ENCODE measurements at regions not wholly inside any gene's neighbourhood (a gene's known extent, or its start where the extent isn't known, plus 50 kb on each side); places are given as distances from the start of the nearest gene placed in this dataset.

DNA sequence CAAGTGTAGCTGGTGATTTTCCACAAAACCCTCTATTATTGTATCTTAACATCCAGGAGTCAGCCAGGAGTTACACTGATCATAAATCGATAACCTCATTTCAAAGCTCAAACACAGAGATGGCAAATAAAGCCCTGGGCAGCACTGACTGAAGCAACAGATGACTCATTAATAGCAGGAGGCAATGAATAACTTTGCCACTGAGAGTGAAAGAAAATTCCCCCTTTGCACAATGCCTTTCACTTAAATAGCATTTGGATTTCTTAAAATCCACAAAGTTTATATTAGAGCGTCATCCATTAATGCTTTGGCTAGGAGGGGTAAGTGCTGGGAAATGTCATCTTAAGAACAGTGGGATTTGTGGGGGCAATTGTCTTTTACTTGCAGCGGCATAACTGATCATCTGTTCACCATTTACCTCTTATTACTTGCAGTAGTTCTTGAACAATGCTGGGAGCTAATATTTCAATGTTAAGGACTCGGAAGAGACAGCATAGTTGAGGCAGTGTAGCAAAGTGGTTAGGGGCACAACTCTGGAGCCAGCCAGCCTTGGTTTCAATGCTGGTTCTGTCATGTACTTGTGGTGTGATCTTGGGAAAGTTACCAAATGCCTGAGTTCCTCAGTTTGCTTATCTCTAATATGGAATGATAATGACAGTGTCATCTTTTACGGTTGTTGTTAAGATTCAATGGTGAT is 630.4 kb upstream of the TBL1XR1 start:
- Histone ChIP-seq H3K27me3 (no peaks in the 10 kb centered on the region), H3K27ac (no peak overlapping the region)
- no peak for DNase-seq (ENCODE audit: low spot score)

DNA sequence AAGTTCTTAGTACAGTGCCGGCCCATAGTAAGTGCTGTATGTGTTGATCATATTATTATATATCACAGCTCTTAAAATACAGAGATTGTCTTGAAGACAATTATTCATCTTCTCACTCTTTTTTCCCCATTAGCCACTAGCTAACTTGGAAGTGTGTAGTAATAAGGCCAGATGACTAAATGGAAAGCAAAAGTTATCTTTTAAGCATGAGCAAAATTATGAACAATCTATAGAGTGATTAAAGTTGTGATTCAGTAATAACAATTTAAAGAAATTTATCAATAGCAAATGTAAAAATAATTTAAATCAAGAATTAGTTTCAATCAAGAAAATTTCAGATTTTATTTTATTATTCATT is 630.9 kb upstream of the TBL1XR1 start:
- no peaks in the 10 kb centered on the region for H3K27me3 ChIP-seq
- no peak overlapping the region for H3K27ac ChIP-seq
- TF ChIP-seq, protein P1, sequence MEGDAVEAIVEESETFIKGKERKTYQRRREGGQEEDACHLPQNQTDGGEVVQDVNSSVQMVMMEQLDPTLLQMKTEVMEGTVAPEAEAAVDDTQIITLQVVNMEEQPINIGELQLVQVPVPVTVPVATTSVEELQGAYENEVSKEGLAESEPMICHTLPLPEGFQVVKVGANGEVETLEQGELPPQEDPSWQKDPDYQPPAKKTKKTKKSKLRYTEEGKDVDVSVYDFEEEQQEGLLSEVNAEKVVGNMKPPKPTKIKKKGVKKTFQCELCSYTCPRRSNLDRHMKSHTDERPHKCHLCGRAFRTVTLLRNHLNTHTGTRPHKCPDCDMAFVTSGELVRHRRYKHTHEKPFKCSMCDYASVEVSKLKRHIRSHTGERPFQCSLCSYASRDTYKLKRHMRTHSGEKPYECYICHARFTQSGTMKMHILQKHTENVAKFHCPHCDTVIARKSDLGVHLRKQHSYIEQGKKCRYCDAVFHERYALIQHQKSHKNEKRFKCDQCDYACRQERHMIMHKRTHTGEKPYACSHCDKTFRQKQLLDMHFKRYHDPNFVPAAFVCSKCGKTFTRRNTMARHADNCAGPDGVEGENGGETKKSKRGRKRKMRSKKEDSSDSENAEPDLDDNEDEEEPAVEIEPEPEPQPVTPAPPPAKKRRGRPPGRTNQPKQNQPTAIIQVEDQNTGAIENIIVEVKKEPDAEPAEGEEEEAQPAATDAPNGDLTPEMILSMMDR (IDR thresholded peaks at IDR 0.05) = no peak
- peaks cover 0 to 28% of the 10 kb centered on the region in 2 donors for H3K4me1 ChIP-seq
- DNase-seq (ENCODE audit: low spot score) = no peak
- H3K9me3 ChIP-seq = no peaks in the 10 kb centered on the region
- H3K36me3 ChIP-seq = no peaks in the 10 kb centered on the region
- H3K4me3 ChIP-seq = no peak overlapping the region

More for the DNA sequence above, 630.4 kb upstream of the TBL1XR1 start:
- TF ChIP-seq, protein P1 (IDR thresholded peaks at IDR 0.05) = no peak
- no peaks in the 10 kb centered on the region for H3K9me3 ChIP-seq
- no peaks in the 10 kb centered on the region for H3K36me3 ChIP-seq
- H3K4me3 ChIP-seq = no peak overlapping the region
- H3K4me1 ChIP-seq = peaks cover 0 to 32% of the 10 kb centered on the region in 2 donors

DNA sequence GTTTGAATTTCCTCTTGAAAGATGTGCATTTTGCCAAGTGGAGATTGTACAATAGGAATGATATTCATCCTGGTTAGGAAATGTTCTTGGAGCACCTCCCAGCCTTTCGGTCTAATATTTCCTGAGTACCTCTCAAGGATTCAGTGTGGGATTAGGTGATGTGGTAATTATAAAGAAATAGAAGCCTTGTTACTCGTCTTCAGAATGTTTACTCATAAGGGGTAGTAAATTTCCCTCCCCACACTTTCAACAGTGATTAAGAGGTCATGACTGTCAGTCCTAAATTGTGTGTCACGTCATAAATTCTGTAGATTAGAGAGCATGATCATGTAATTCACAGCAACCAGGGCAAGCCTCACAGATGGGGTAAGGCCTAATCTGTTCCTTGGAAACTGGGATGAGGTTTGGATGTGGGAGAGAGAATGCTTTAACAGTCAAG is 633.1 kb upstream of the TBL1XR1 start:
- no peaks in the 10 kb centered on the region for H3K36me3 ChIP-seq
- H3K27me3 ChIP-seq = no peaks in the 10 kb centered on the region
- TF ChIP-seq, protein P1 (IDR thresholded peaks at IDR 0.05) = no peak
- H3K27ac ChIP-seq = peak overlapping the region in 1 of 2 donors; percentile 55
- H3K4me3 ChIP-seq = no peak overlapping the region
- no peak for DNase-seq (ENCODE audit: low spot score)
- peaks cover 0 to 18% of the 10 kb centered on the region in 2 donors for H3K4me1 ChIP-seq
- H3K9me3 ChIP-seq = no peaks in the 10 kb centered on the region

DNA sequence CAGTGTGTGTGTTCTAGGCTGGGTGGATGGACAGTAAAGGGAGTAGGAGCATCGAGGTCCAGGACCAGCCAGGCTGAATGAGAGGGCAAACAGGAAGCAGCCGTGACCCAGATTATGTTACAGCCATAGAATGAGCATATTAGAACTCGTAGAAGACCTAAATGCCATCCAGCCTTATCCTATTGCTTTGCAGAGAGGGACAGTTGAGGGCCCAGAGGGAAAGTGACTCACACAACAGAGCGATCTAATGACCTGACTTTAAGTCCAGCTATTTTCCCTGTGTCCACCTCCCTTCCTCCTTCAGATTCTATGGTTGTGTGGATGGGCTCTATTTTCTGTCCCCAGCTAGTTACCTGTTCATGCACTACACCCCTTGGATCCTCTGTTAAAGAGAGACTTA is 634.1 kb upstream of the TBL1XR1 start:
- H3K36me3 ChIP-seq = no peaks in the 10 kb centered on the region
- no peak for DNase-seq (ENCODE audit: low spot score)
- H3K4me1 ChIP-seq = peaks cover 0 to 18% of the 10 kb centered on the region in 2 donors
- TF ChIP-seq, protein P1 (IDR thresholded peaks at IDR 0.05) = no peak
- no peak overlapping the region for H3K4me3 ChIP-seq
- H3K27me3 ChIP-seq = no peaks in the 10 kb centered on the region
- H3K27ac ChIP-seq = peak overlapping the region in 1 of 2 donors; percentile 55
- H3K9me3 ChIP-seq = no peaks in the 10 kb centered on the region

DNA sequence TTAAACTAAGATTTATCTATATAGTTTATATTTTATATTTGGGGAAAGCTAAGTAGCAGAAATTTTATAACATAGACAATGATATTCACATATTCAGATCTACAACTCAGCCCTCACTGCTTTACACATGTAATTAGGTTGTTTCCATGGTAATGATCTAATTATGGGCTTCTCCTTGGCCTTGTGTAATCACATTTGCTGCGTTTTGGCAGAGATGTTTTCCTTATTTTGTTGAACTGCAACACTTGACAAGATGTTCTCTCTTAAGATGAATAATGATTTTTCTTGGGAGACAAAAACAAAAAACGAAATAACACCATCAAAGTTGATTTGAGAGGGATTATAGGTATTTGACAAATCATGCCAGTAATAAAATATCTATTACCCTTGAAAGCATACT is 635.6 kb upstream of the TBL1XR1 start:
- no peak for DNase-seq (ENCODE audit: low spot score)
- H3K4me1 ChIP-seq = peaks cover 0 to 18% of the 10 kb centered on the region in 2 donors
- TF ChIP-seq, protein P1 (IDR thresholded peaks at IDR 0.05) = no peak
- no peaks in the 10 kb centered on the region for H3K27me3 ChIP-seq
- no peak overlapping the region for H3K27ac ChIP-seq
- H3K4me3 ChIP-seq = no peak overlapping the region
- no peaks in the 10 kb centered on the region for H3K36me3 ChIP-seq
- no peaks in the 10 kb centered on the region for H3K9me3 ChIP-seq

DNA sequence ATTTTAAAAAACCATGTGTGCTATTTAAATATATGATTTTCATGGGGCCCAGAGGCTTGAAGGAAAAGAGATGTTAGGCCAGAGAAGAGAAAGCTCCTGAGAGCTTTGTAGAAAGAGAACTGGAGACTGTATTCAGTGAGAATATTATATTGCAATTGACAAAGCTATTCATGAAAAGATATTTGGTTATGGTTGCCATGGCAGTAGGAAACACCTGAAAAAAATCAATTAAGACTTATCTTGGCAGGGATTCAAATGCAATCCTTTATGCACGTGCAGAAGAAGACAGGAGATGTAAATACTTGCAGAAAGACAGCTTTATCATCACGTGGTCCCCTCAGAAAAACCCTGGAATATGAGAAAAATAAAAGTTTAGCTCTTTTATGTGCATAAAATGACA is 636.0 kb upstream of the TBL1XR1 start:
- DNase-seq (ENCODE audit: low spot score) = no peak
- H3K4me1 ChIP-seq = peaks cover 0 to 18% of the 10 kb centered on the region in 2 donors
- TF ChIP-seq, protein P1 (IDR thresholded peaks at IDR 0.05) = no peak
- H3K36me3 ChIP-seq = no peaks in the 10 kb centered on the region
- no peak overlapping the region for H3K27ac ChIP-seq
- no peak overlapping the region for H3K4me3 ChIP-seq
- no peaks in the 10 kb centered on the region for H3K27me3 ChIP-seq
- no peaks in the 10 kb centered on the region for H3K9me3 ChIP-seq
